ENCODE measurements at regions not wholly inside any gene's neighbourhood (a gene's known extent, or its start where the extent isn't known, plus 50 kb on each side); places are given as distances from the start of the nearest gene placed in this dataset.

DNA sequence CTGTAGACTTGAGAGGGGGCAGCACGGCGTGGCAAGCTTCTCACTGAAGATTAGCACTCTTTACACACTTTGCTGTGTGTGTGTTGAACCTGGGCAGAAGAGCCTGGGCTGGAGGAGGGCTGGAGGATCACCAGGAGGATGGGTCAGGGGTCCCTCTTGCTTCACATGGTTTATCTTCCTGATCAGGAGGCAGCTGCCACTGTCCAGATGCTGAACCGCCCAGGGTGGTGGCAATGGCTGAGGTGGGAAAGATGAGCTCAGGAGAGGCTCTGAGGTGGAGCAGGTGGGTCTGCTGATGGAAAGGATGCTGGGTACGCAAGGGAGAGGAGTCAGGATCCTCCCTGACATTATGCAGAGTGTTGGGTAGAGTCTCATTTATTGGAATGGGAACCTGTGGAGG, 191.5 kb downstream of the RAMP3 start:
- no peaks in the 10 kb centered on the region for H3K9me3 ChIP-seq
- no peaks in the 10 kb centered on the region for H3K36me3 ChIP-seq
- H3K4me3 ChIP-seq, result no peak overlapping the region
- H3K27me3 ChIP-seq (ENCODE audit: low read depth), result no peaks in the 10 kb centered on the region
- intact Hi-C loops (cut with DNase I), result no loop called here
- no peak overlapping the region for H3K27ac ChIP-seq
- TF ChIP-seq, protein P1, sequence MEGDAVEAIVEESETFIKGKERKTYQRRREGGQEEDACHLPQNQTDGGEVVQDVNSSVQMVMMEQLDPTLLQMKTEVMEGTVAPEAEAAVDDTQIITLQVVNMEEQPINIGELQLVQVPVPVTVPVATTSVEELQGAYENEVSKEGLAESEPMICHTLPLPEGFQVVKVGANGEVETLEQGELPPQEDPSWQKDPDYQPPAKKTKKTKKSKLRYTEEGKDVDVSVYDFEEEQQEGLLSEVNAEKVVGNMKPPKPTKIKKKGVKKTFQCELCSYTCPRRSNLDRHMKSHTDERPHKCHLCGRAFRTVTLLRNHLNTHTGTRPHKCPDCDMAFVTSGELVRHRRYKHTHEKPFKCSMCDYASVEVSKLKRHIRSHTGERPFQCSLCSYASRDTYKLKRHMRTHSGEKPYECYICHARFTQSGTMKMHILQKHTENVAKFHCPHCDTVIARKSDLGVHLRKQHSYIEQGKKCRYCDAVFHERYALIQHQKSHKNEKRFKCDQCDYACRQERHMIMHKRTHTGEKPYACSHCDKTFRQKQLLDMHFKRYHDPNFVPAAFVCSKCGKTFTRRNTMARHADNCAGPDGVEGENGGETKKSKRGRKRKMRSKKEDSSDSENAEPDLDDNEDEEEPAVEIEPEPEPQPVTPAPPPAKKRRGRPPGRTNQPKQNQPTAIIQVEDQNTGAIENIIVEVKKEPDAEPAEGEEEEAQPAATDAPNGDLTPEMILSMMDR (IDR thresholded peaks at IDR 0.05), result no peak
- ATAC-seq (no peak), DNase-seq (no peak)
- H3K4me1 ChIP-seq, result no peaks in the 10 kb centered on the region

GRCh38 chr7:45350896-45351295, 193.3 kb downstream of the RAMP3 start:
- Histone ChIP-seq H3K4me1 (no peaks in the 10 kb centered on the region), H3K27me3 (ENCODE audit: low read depth) (no peaks in the 10 kb centered on the region), H3K36me3 (no peaks in the 10 kb centered on the region), H3K4me3 (no peak overlapping the region), H3K9me3 (no peaks in the 10 kb centered on the region), H3K27ac (no peak overlapping the region)
- no peak for ATAC-seq
- intact Hi-C loops (cut with DNase I), result no loop called here
- TF ChIP-seq, protein P1 (IDR thresholded peaks at IDR 0.05), result no peak
- no peak for DNase-seq

DNA sequence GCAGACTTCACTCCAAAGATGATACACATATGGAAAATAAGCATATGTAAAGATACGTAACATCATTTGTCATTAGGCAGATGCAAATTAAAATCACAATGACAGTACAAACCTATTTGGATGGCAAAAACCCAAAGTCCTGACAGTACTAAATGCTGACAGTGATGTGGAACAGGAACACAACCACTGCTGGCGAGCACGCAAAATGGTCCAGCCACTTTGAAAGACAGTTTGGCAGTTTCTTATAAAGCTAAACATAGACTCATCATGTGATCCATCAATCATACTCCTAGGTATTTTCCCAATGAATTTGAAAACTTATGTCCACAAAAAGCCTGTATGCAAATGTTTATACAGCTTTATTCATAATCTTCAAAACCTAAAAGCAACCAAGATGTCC, 200.7 kb downstream of the RAMP3 start:
- TF ChIP-seq, protein P1 (IDR thresholded peaks at IDR 0.05), result no peak
- Histone ChIP-seq H3K36me3 (no peaks in the 10 kb centered on the region), H3K27ac (no peak overlapping the region), H3K4me3 (no peak overlapping the region), H3K4me1 (no peaks in the 10 kb centered on the region), H3K27me3 (ENCODE audit: low read depth) (no peaks in the 10 kb centered on the region), H3K9me3 (no peaks in the 10 kb centered on the region)
- intact Hi-C loops (cut with DNase I), result no loop called here
- DNase-seq (no peak), ATAC-seq (no peak)

- DNase-seq (no peak), ATAC-seq (no peak)
- no peaks in the 10 kb centered on the region for H3K4me1 ChIP-seq
- no peaks in the 10 kb centered on the region for H3K9me3 ChIP-seq
- intact Hi-C loops (cut with DNase I), result no loop called here
- TF ChIP-seq, protein P1 (IDR thresholded peaks at IDR 0.05), result no peak
- no peaks in the 10 kb centered on the region for H3K27me3 ChIP-seq (ENCODE audit: low read depth)
- no peak overlapping the region for H3K4me3 ChIP-seq
- H3K27ac ChIP-seq, result no peak overlapping the region
- no peaks in the 10 kb centered on the region for H3K36me3 ChIP-seq
Measured at GRCh38 chr7:45359250-45359649, 201.7 kb downstream of the RAMP3 start.

GRCh38 chr7:45359776-45360175, 202.2 kb downstream of the RAMP3 start:
- H3K4me1 ChIP-seq, result no peaks in the 10 kb centered on the region
- no peak overlapping the region for H3K4me3 ChIP-seq
- no peaks in the 10 kb centered on the region for H3K9me3 ChIP-seq
- intact Hi-C loops (cut with DNase I), result no loop called here
- DNase-seq (no peak), ATAC-seq (no peak)
- TF ChIP-seq, protein P1 (IDR thresholded peaks at IDR 0.05), result no peak
- H3K27me3 ChIP-seq (ENCODE audit: low read depth), result no peaks in the 10 kb centered on the region
- H3K27ac ChIP-seq, result no peak overlapping the region
- no peaks in the 10 kb centered on the region for H3K36me3 ChIP-seq

DNA sequence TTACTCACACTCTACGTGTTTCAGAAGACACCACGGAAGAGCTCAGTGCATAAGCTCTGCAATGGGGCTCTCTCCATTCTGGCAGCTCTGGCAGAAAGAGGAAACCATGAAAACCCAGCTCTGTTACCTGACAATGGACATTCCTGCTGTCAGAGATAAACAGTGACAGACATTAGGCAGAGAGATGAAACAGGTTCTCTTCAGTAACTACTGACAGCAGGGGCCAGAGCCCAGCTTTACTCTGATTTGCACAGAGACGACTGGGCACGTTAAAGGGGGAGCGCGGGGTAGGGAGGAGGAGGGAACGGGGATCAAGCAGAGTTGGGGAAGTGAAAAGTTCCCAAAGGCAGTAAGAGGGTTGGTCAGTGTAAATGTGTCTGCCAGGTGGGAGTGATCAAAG, 206.1 kb downstream of the RAMP3 start:
- TF ChIP-seq, protein P1 (IDR thresholded peaks at IDR 0.05), result no peak
- intact Hi-C loops (cut with DNase I), result no loop called here

More for the DNA sequence above, 206.1 kb downstream of the RAMP3 start:
- Histone ChIP-seq H3K4me3 (no peak overlapping the region), H3K9me3 (no peaks in the 10 kb centered on the region), H3K4me1 (no peaks in the 10 kb centered on the region), H3K27ac (no peak overlapping the region), H3K36me3 (no peaks in the 10 kb centered on the region), H3K27me3 (ENCODE audit: low read depth) (no peaks in the 10 kb centered on the region)
- ATAC-seq (no peak), DNase-seq (no peak)

All from lower lobe of right lung (tissue), 2 donors.